Muscle layer of colon (tissue), 2 donors: ENCODE measurements at regions not wholly inside any gene's neighbourhood (a gene's known extent, or its start where the extent isn't known, plus 50 kb on each side); places are given as distances from the start of the nearest gene placed in this dataset.

Experiments
- H3K27ac ChIP-seq: one replicate; pipeline ENCODE4 v1.7.0; 2013; ENCODE audit warnings: low read depth, mild to moderate bottlenecking, low read length, moderate library complexity
- H3K27me3 ChIP-seq, 2 donors: one replicate each; pipeline ENCODE4 v1.7.0; 2013; ENCODE audit warnings: low read length in 2 of 2, mild to moderate bottlenecking in 2 of 2; ENCODE audit not compliant: insufficient read depth in 2 of 2, control insufficient read depth in 1 of 2
- H3K36me3 ChIP-seq: one replicate; pipeline ENCODE4 v1.7.0; 2013; ENCODE audit warnings: mild to moderate bottlenecking, low read length; ENCODE audit not compliant: insufficient read depth
- H3K4me1 ChIP-seq: one replicate; pipeline ENCODE4 v1.7.0; 2013; ENCODE audit warnings: mild to moderate bottlenecking, low read length; ENCODE audit not compliant: insufficient read depth
- H3K4me3 ChIP-seq, 2 donors: one replicate each; pipeline ENCODE4 v1.7.0; 2013; ENCODE audit warnings: low read length in 2 of 2, low read depth in 1 of 2, mild to moderate bottlenecking in 1 of 2, moderate library complexity in 1 of 2
- H3K9ac ChIP-seq: one replicate; pipeline ENCODE4 v1.7.0; 2013; ENCODE audit warnings: low read length
- H3K9me3 ChIP-seq: one replicate; pipeline ENCODE4 v1.7.0; 2013; ENCODE audit warnings: mild to moderate bottlenecking, low read length
- donor health status: abdominal sarcoma.
- donor health status: Adenocarcinoma of cecum.

- no peak overlapping the region for H3K4me3 ChIP-seq
- H3K4me1 ChIP-seq, result no peaks in the 10 kb centered on the region
- no peaks in the 10 kb centered on the region for H3K36me3 ChIP-seq
- no peaks in the 10 kb centered on the region for H3K27me3 ChIP-seq
- H3K9me3 ChIP-seq, result no peaks in the 10 kb centered on the region
- H3K9ac ChIP-seq, result no peak overlapping the region
- no peak overlapping the region for H3K27ac ChIP-seq
Measured at GRCh38 chr4:54525602-54526001, 132.2 kb upstream of the KIT start.

GRCh38 chr4:54526560-54526959, 131.2 kb upstream of the KIT start:
- no peak overlapping the region for H3K4me3 ChIP-seq
- no peaks in the 10 kb centered on the region for H3K36me3 ChIP-seq
- no peaks in the 10 kb centered on the region for H3K9me3 ChIP-seq
- H3K4me1 ChIP-seq, result no peaks in the 10 kb centered on the region
- H3K27me3 ChIP-seq, result no peaks in the 10 kb centered on the region
- H3K27ac ChIP-seq, result no peak overlapping the region
- H3K9ac ChIP-seq, result no peak overlapping the region

- H3K4me3 ChIP-seq, result no peak overlapping the region
- no peaks in the 10 kb centered on the region for H3K36me3 ChIP-seq
- no peak overlapping the region for H3K9ac ChIP-seq
Measured at GRCh38 chr4:54527532-54527931, 130.2 kb upstream of the KIT start.

GRCh38 chr4:54539500-54540029, 118.2 kb upstream of the KIT start:
- Histone ChIP-seq H3K27me3 (no peaks in the 10 kb centered on the region), H3K9me3 (no peaks in the 10 kb centered on the region), H3K9ac (no peak overlapping the region), H3K27ac (no peak overlapping the region), H3K4me1 (no peaks in the 10 kb centered on the region), H3K4me3 (peak overlapping the region; percentile 15 to 21), H3K36me3 (no peaks in the 10 kb centered on the region)

More at GRCh38 chr4:54527532-54527931, 130.2 kb upstream of the KIT start:
- Histone ChIP-seq H3K27me3 (no peaks in the 10 kb centered on the region), H3K4me1 (no peaks in the 10 kb centered on the region), H3K9me3 (no peaks in the 10 kb centered on the region), H3K27ac (no peak overlapping the region)

GRCh38 chr4:54540931-54541330, 116.8 kb upstream of the KIT start:
- Histone ChIP-seq H3K4me3 (no peak overlapping the region), H3K9ac (no peak overlapping the region), H3K27ac (no peak overlapping the region), H3K27me3 (no peaks in the 10 kb centered on the region), H3K36me3 (no peaks in the 10 kb centered on the region), H3K9me3 (no peaks in the 10 kb centered on the region), H3K4me1 (no peaks in the 10 kb centered on the region)

GRCh38 chr4:54541426-54542118, 116.2 kb upstream of the KIT start:
- H3K4me1 ChIP-seq, result no peaks in the 10 kb centered on the region
- H3K4me3 ChIP-seq, result no peak overlapping the region
- H3K9me3 ChIP-seq, result no peaks in the 10 kb centered on the region
- H3K27me3 ChIP-seq, result no peaks in the 10 kb centered on the region
- H3K27ac ChIP-seq, result no peak overlapping the region
- no peak overlapping the region for H3K9ac ChIP-seq
- H3K36me3 ChIP-seq, result no peaks in the 10 kb centered on the region

GRCh38 chr4:54542119-54542438, 115.7 kb upstream of the KIT start:
- no peak overlapping the region for H3K9ac ChIP-seq
- H3K36me3 ChIP-seq, result no peaks in the 10 kb centered on the region
- H3K4me3 ChIP-seq, result no peak overlapping the region
- H3K4me1 ChIP-seq, result no peaks in the 10 kb centered on the region
- no peaks in the 10 kb centered on the region for H3K9me3 ChIP-seq
- H3K27ac ChIP-seq, result no peak overlapping the region
- no peaks in the 10 kb centered on the region for H3K27me3 ChIP-seq

GRCh38 chr4:54542540-54543041, 115.2 kb upstream of the KIT start:
- Histone ChIP-seq H3K27ac (no peak overlapping the region), H3K9ac (no peak overlapping the region), H3K36me3 (no peaks in the 10 kb centered on the region), H3K4me1 (no peaks in the 10 kb centered on the region), H3K27me3 (no peaks in the 10 kb centered on the region), H3K4me3 (no peak overlapping the region), H3K9me3 (no peaks in the 10 kb centered on the region)

GRCh38 chr4:54543088-54543795, 114.5 kb upstream of the KIT start:
- no peaks in the 10 kb centered on the region for H3K9me3 ChIP-seq
- H3K36me3 ChIP-seq, result no peaks in the 10 kb centered on the region
- no peaks in the 10 kb centered on the region for H3K4me1 ChIP-seq
- H3K27me3 ChIP-seq, result no peaks in the 10 kb centered on the region
- no peak overlapping the region for H3K9ac ChIP-seq
- no peak overlapping the region for H3K4me3 ChIP-seq
- H3K27ac ChIP-seq, result no peak overlapping the region

GRCh38 chr4:54545663-54546424, 111.9 kb upstream of the KIT start:
- Histone ChIP-seq H3K27ac (no peak overlapping the region), H3K9me3 (no peaks in the 10 kb centered on the region), H3K4me1 (no peaks in the 10 kb centered on the region), H3K36me3 (no peaks in the 10 kb centered on the region), H3K4me3 (no peak overlapping the region), H3K9ac (no peak overlapping the region), H3K27me3 (no peaks in the 10 kb centered on the region)

- no peaks in the 10 kb centered on the region for H3K4me1 ChIP-seq
- H3K36me3 ChIP-seq, result no peaks in the 10 kb centered on the region
- H3K27me3 ChIP-seq, result no peaks in the 10 kb centered on the region
- H3K27ac ChIP-seq, result no peak overlapping the region
- no peaks in the 10 kb centered on the region for H3K9me3 ChIP-seq
- H3K9ac ChIP-seq, result no peak overlapping the region
- no peak overlapping the region for H3K4me3 ChIP-seq
Measured at GRCh38 chr4:54547299-54548097, 110.3 kb upstream of the KIT start.
